ENCODE measurements at regions not wholly inside any gene's neighbourhood (a gene's known extent, or its start where the extent isn't known, plus 50 kb on each side); places are given as distances from the start of the nearest gene placed in this dataset.

DNA sequence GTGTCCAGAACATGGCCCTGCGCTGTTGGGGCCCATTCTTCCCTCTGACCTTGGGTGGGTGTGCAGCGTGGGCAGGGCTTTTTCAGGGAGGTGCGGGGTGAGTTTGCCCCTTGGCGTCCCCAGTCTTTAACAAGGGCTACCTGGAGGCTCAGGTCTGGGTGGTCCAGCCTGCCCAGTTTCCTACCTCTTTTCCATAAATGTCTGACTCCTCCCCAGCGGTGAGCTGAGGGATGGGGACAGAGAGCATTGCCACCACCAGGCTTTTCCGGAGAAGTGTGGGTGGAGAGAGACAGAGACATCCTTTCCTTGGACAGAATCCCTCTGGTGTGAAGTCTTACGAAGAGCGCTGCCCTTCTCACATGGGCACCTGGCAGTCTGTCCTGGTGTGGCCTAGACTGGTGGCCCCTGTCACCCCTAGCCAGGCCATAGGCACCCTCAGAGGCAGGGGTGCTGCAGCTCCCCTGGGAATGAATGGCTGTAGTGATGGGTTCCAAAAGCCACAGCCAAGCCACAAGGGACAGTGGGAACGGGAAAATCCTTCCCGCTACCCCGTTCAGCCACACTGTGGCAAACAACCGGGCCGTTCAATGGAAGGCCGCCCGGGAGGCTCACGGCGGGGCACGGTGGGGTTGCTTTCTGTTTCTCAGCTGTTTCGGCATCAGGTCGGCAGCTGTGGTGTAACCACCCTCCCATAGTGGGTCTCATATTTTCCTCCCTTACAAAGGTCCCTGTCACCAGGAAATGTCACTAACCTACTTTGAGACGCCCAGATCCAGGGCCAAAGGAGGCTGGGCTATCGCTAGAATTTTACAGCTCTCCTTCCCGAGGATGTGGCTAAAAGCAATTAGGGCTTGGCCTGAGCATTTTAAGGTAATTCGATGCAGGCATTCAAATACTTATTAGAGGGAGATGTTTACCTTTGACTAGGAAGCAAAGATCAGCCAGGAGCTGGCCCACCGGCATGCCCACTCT lies 61.9 kb upstream of the GSE1 start:
- no peak for TF ChIP-seq POLR2A (IDR thresholded peaks at IDR 0.05)
- TF ChIP-seq, protein P1, sequence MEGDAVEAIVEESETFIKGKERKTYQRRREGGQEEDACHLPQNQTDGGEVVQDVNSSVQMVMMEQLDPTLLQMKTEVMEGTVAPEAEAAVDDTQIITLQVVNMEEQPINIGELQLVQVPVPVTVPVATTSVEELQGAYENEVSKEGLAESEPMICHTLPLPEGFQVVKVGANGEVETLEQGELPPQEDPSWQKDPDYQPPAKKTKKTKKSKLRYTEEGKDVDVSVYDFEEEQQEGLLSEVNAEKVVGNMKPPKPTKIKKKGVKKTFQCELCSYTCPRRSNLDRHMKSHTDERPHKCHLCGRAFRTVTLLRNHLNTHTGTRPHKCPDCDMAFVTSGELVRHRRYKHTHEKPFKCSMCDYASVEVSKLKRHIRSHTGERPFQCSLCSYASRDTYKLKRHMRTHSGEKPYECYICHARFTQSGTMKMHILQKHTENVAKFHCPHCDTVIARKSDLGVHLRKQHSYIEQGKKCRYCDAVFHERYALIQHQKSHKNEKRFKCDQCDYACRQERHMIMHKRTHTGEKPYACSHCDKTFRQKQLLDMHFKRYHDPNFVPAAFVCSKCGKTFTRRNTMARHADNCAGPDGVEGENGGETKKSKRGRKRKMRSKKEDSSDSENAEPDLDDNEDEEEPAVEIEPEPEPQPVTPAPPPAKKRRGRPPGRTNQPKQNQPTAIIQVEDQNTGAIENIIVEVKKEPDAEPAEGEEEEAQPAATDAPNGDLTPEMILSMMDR (IDR thresholded peaks at IDR 0.05) = no peak
- no peak overlapping the region for H3K4me3 ChIP-seq (ENCODE audit: low read depth, poor library complexity, severe bottlenecking)
- intact Hi-C loops (cut with DNase I; ENCODE audit: low total_unique reads) = no loop called here
- 68 to 86% methylated on average over 23 to 24 of the region's 25 CpGs for WGBS, 2 donors
- DNase-seq (ENCODE audit: low spot score in 2 of 2) = no peak

DNA sequence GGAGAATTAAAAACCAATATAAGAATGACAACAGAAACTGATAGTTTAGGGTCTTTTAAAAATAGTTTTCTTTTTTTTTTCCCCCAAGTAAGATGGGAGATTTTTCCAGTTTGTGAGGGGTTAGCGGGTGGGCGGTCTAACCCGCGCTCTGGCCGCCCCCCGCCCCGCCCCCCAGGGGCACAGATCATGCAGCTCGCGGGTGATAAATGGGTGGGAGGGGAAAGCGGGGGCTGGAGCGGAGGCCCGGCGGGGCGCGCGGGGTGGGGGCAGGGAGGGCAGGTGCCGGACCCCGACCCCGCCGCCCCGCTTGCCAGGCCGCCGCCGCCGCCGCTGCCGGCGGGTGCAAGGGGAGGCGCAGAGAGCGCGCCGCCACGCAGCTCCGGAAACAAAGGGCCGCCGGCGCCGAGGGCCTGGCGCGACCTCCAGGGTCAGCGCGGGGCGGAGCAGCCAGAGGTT lies 60.1 kb upstream of the GSE1 start:
- TF ChIP-seq POLR2A (IDR thresholded peaks at IDR 0.05) = no peak
- TF ChIP-seq, protein P1 (IDR thresholded peaks at IDR 0.05) = no peak
- intact Hi-C loops (cut with DNase I; ENCODE audit: low total_unique reads) = no loop called here

DNA sequence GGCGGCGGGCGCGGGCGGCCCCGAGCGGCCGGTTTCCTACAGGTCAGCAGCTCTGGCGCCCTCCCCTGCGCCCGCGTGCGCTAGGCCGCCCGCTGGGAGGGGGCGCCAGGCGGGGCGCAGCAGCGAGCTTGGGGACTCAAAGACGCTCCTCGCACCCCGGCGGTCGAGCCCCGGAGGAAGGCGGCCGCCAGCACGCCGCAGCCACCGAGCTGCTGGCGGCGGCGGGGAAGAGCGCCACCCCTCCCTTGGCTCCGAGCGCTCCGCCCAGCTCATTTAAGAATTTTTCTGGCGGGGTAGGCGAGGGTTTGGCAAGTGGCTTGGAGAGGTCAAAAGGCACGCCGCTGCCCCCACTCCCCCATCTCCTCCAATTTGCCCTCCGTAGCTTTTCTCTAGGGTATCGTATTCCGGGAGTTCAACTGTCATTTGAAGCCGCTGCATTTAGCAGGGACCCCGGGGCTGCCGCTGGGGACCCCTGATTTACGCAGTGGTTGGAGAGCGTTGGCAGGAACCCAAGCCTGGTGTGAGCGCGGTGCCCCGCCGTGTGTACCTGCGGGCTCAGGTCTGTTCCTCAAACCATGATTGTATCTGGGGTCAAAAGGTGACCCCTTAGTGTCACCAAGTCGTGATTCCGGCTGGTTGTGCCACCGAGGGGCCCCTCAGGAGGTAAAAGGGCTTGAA lies 59.5 kb upstream of the GSE1 start:
- 0 to 1% methylated on average over 20 to 23 of the region's 57 CpGs for WGBS, 2 donors
- TF ChIP-seq POLR2A (IDR thresholded peaks at IDR 0.05) = no peak
- TF ChIP-seq, protein P1 (IDR thresholded peaks at IDR 0.05) = no peak
- intact Hi-C loops (cut with DNase I; ENCODE audit: low total_unique reads) = no loop called here
- H3K4me3 ChIP-seq (ENCODE audit: low read depth, poor library complexity, severe bottlenecking) = peak overlapping the region; percentile 14
- DNase-seq (ENCODE audit: low spot score in 2 of 2) = no peak

More for the DNA sequence above, 60.1 kb upstream of the GSE1 start:
- WGBS, 2 donors = 5 to 15% methylated on average over 10 to 29 of the region's 43 CpGs
- no peak for DNase-seq (ENCODE audit: low spot score in 2 of 2)
- peak overlapping the region; percentile 14 for H3K4me3 ChIP-seq (ENCODE audit: low read depth, poor library complexity, severe bottlenecking)

DNA sequence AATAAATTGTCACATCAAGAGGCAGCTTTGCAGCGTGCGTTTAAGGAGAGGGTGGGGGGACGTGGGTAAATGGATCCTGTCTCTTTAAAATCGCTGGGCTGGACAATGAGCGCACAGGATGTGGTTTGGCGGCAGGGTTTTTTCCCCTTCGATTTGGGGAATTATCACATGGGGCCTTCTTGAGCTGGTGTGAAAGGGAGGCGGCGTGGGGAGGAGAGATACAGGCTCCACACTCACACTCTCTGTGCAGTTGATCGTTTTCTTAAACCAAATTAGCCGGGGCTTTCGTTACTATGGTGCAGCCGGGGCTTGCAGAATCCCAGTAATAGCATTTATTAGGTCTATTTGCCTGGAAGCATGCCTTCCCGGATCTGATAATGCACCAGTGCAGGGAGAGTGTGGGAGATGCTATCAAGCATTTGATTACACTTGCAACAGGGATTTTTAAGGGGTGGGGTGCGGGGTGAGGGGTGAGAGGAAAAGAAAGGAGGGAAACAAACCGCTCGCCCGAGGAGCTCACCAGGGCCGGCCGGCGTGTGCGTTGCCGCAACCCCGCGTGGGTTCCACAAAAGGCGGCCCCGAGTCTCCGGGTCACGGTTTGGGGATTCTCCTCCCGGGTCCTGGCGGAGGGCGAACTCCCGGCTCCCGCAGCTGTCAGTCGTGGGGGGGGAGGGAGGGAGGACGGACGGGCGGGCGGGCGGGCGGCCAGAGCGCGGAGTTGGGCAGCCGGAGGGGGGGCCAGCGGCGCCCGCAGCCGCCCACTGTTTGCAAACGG lies 58.8 kb upstream of the GSE1 start:
- peak overlapping the region; percentile 76 for H3K4me3 ChIP-seq (ENCODE audit: low read depth, poor library complexity, severe bottlenecking)
- intact Hi-C loops (cut with DNase I; ENCODE audit: low total_unique reads) = no loop called here
- 0 to 1% methylated on average over 23 to 48 of the region's 49 CpGs for WGBS, 2 donors
- TF ChIP-seq, protein P1 (IDR thresholded peaks at IDR 0.05) = no peak
- no peak for TF ChIP-seq POLR2A (IDR thresholded peaks at IDR 0.05)
- DNase-seq (ENCODE audit: low spot score in 2 of 2) = peak; percentile 78 to 95

DNA sequence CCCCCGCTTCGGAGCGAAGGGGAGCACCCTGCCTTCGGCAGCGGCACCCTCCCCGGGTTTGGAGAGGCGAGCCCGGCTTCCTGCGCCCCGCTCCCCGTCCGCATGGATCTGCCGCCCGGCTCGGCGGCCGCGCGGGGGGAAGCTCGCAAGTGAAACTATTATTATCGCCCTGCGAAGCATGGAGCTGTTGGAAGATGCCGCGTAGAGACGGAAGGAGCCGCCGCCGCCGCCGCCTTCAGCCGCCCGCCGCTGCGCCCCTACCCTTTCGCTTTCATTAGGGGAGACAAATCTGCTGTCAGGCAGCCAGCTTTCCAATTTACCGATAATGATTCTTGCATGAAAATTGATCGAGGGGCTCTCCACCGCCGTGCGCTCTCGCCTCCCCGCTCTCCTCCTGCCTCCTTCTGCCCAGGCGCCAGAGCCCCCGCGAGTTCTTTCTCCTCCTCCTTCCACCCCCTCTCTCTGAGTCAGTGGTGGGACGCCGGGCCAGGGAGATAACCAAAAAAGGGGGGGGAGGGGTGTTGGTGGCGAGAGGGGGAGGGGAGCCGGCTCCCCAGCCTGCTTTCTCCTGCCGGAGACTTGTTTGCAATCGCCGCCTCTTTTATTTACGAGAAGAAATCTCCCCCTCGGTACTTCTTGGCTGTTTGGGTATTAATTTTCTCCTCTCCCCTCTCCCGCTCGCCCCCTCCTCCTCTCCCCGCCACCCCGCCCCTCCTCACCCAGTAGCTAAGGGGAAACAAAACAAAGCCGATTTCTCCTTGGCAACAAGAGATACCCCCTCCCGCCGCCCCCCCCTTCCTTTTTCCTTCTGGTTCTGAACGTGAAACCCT lies 58.0 kb upstream of the GSE1 start:
- peak in 1 of 2 donors; percentile 94 for DNase-seq (ENCODE audit: low spot score in 2 of 2)
- peak overlapping the region; percentile 76 for H3K4me3 ChIP-seq (ENCODE audit: low read depth, poor library complexity, severe bottlenecking)
- TF ChIP-seq, protein P1 (IDR thresholded peaks at IDR 0.05) = no peak
- no peak for TF ChIP-seq POLR2A (IDR thresholded peaks at IDR 0.05)
- intact Hi-C loops (cut with DNase I; ENCODE audit: low total_unique reads) = no loop called here
- WGBS, 2 donors = 0 to 1% methylated on average over 47 to 55 of the region's 62 CpGs

Measured in lower leg skin (tissue), 4 donors.